Mesendoderm (in vitro differentiated cells): ENCODE measurements at regions not wholly inside any gene's neighbourhood (a gene's known extent, or its start where the extent isn't known, plus 50 kb on each side); places are given as distances from the start of the nearest gene placed in this dataset.

Experiments
- DNase-seq: peaks from one replicate; pipeline ENCODE4 v3.0.0; 2013
- H2AK5ac ChIP-seq: 2 replicates; pipeline ENCODE4 v1.6.1; 2013; ENCODE audit warnings: low read length, inconsistent platforms
- H2BK120ac ChIP-seq: 2 replicates; pipeline ENCODE4 v1.6.1; 2013; ENCODE audit warnings: low read depth, mild to moderate bottlenecking, low read length, moderate library complexity, mixed read lengths
- H2BK15ac ChIP-seq: replicated peaks from 2 replicates; pipeline ENCODE4 v1.6.1; 2013; ENCODE audit warnings: low read depth, mild to moderate bottlenecking, moderate library complexity
- H2BK5ac ChIP-seq: 2 replicates; pipeline ENCODE4 v1.6.1; 2013; ENCODE audit warnings: low read length, inconsistent platforms
- H3K18ac ChIP-seq: 2 replicates; pipeline ENCODE4 v1.6.1; 2013; ENCODE audit warnings: mild to moderate bottlenecking, low read length, mixed read lengths
- H3K23ac ChIP-seq: one replicate; pipeline ENCODE4 v1.6.1; 2013; ENCODE audit warnings: low read length
- H3K27ac ChIP-seq: 2 replicates; pipeline ENCODE4 v1.5.1; 2013; ENCODE audit warnings: low read depth, mild to moderate bottlenecking, inconsistent platforms, low read length, moderate library complexity
- H3K27me3 ChIP-seq: 2 replicates; pipeline ENCODE4 v1.6.1; 2013; ENCODE audit warnings: low read length, control low read depth, mild to moderate bottlenecking, inconsistent platforms; ENCODE audit not compliant: insufficient read depth, poor library complexity
- H3K36me3 ChIP-seq: 2 replicates; pipeline ENCODE4 v1.6.1; 2013; ENCODE audit warnings: low read length, inconsistent platforms; ENCODE audit not compliant: control insufficient read depth, insufficient read depth
- H3K4ac ChIP-seq: one replicate; pipeline ENCODE4 v1.6.1; 2013; ENCODE audit warnings: low read depth, mild to moderate bottlenecking, low read length, moderate library complexity
- H3K4me1 ChIP-seq: 2 replicates; pipeline ENCODE4 v1.6.1; 2013; ENCODE audit warnings: low read depth, low read length, inconsistent platforms; ENCODE audit not compliant: control insufficient read depth
- H3K4me2 ChIP-seq: 2 replicates; pipeline ENCODE4 v1.6.1; 2013; ENCODE audit warnings: low read length
- H3K4me3 ChIP-seq: 2 replicates; pipeline ENCODE4 v1.5.1; 2013; ENCODE audit warnings: mild to moderate bottlenecking, low read length
- H3K56ac ChIP-seq: one replicate; pipeline ENCODE4 v1.6.1; 2013; ENCODE audit warnings: low read length
- H3K79me1 ChIP-seq: 2 replicates; pipeline ENCODE4 v1.6.1; 2013; ENCODE audit warnings: low read length, inconsistent platforms
- H3K79me2 ChIP-seq: 2 replicates; pipeline ENCODE4 v1.6.1; 2013; ENCODE audit warnings: mild to moderate bottlenecking, low read length; ENCODE audit not compliant: control insufficient read depth, insufficient read depth
- H3K9ac ChIP-seq: 2 replicates; pipeline ENCODE4 v1.6.1; 2013; ENCODE audit warnings: low read length, inconsistent platforms
- H4K5ac ChIP-seq: one replicate; pipeline ENCODE4 v1.6.1; 2013; ENCODE audit warnings: low read length
- H4K8ac ChIP-seq: one replicate; pipeline ENCODE4 v1.6.1; 2013; ENCODE audit warnings: low read depth, mild to moderate bottlenecking, control low read depth, low read length, moderate library complexity
- WGBS: extraction: QIAGEN DNeasy Blood & Tissue Kit; methylation state at CpG from one replicate; pipeline ENCODE4 v1.1.7; 2013; ENCODE audit warnings: low lambda C conversion rate, missing lambda C conversion rate; ENCODE audit not compliant: insufficient coverage; ENCODE audit errors: extremely low coverage; 5-methylcytosine and 5-hydroxymethylcytosine counted together

- peak; percentile 3 for DNase-seq
- H3K36me3 ChIP-seq = no peaks in the 10 kb centered on the region
- H3K9ac ChIP-seq = no peak overlapping the region
- no peak overlapping the region for H3K23ac ChIP-seq
- H2AK5ac ChIP-seq = no peak overlapping the region
- no peak overlapping the region for H3K27ac ChIP-seq
- H2BK5ac ChIP-seq = no peak overlapping the region
- H3K4me1 ChIP-seq = no peaks in the 10 kb centered on the region
- H3K18ac ChIP-seq = no peak overlapping the region
- no peaks in the 10 kb centered on the region for H3K79me2 ChIP-seq
- H4K8ac ChIP-seq = no peak overlapping the region
- H3K4ac ChIP-seq = no peak overlapping the region
- WGBS = no CpG with 5 or more reads among the region's 4 CpGs
- no peaks in the 10 kb centered on the region for H3K79me1 ChIP-seq
- no peak overlapping the region for H2BK15ac ChIP-seq
- H2BK120ac ChIP-seq = no peak overlapping the region
- no peaks in the 10 kb centered on the region for H3K27me3 ChIP-seq
- H3K4me3 ChIP-seq = no peak overlapping the region
- H3K56ac ChIP-seq = no peak overlapping the region
- no peak overlapping the region for H4K5ac ChIP-seq
- no peak overlapping the region for H3K4me2 ChIP-seq
These were observed 426.2 kb downstream of the BMP2 start for GRCh38 chr20:7193681-7194080.

- Histone ChIP-seq H3K4me2 (no peak overlapping the region), H4K5ac (no peak overlapping the region), H3K4ac (no peak overlapping the region), H2BK5ac (no peak overlapping the region), H2BK120ac (no peak overlapping the region), H4K8ac (no peak overlapping the region), H3K4me3 (no peak overlapping the region), H3K9ac (no peak overlapping the region), H3K27me3 (no peaks in the 10 kb centered on the region), H3K56ac (no peak overlapping the region), H3K4me1 (no peaks in the 10 kb centered on the region), H3K18ac (no peak overlapping the region), H3K23ac (no peak overlapping the region), H2BK15ac (no peak overlapping the region), H3K79me2 (no peaks in the 10 kb centered on the region), H3K27ac (no peak overlapping the region), H3K36me3 (no peaks in the 10 kb centered on the region), H3K79me1 (no peaks in the 10 kb centered on the region), H2AK5ac (no peak overlapping the region)
- no CpG with 5 or more reads among the region's 5 CpGs for WGBS
- DNase-seq = peak; percentile 10
These were observed 428.2 kb downstream of the BMP2 start for GRCh38 chr20:7195704-7196103.

- no peaks in the 10 kb centered on the region for H3K36me3 ChIP-seq
- H4K8ac ChIP-seq = no peak overlapping the region
- H3K18ac ChIP-seq = no peak overlapping the region
- no peak overlapping the region for H3K23ac ChIP-seq
- H3K79me2 ChIP-seq = no peaks in the 10 kb centered on the region
- H2BK15ac ChIP-seq = no peak overlapping the region
- no peak overlapping the region for H2BK5ac ChIP-seq
- H4K5ac ChIP-seq = no peak overlapping the region
- DNase-seq = no peak
- no peak overlapping the region for H2AK5ac ChIP-seq
- H3K56ac ChIP-seq = no peak overlapping the region
- H3K4me3 ChIP-seq = no peak overlapping the region
- no peaks in the 10 kb centered on the region for H3K79me1 ChIP-seq
- WGBS = no CpG with 5 or more reads among the region's 1 CpG
- no peak overlapping the region for H3K27ac ChIP-seq
- no peak overlapping the region for H3K4ac ChIP-seq
- H3K4me1 ChIP-seq = no peaks in the 10 kb centered on the region
- no peaks in the 10 kb centered on the region for H3K27me3 ChIP-seq
- H2BK120ac ChIP-seq = no peak overlapping the region
- H3K4me2 ChIP-seq = no peak overlapping the region
- no peak overlapping the region for H3K9ac ChIP-seq
These were observed 429.0 kb downstream of the BMP2 start for GRCh38 chr20:7196481-7196880.

- Histone ChIP-seq H2BK15ac (no peak overlapping the region), H4K8ac (no peak overlapping the region), H3K4me1 (no peaks in the 10 kb centered on the region), H3K27me3 (no peaks in the 10 kb centered on the region), H3K18ac (no peak overlapping the region), H3K9ac (no peak overlapping the region), H3K4me3 (no peak overlapping the region), H3K23ac (no peak overlapping the region), H3K79me2 (no peaks in the 10 kb centered on the region), H3K56ac (no peak overlapping the region), H2AK5ac (no peak overlapping the region), H3K79me1 (no peaks in the 10 kb centered on the region), H2BK120ac (no peak overlapping the region), H3K27ac (no peak overlapping the region), H2BK5ac (no peak overlapping the region), H3K36me3 (no peaks in the 10 kb centered on the region), H3K4me2 (no peak overlapping the region), H3K4ac (no peak overlapping the region), H4K5ac (no peak overlapping the region)
- no CpG with 5 or more reads among the region's 2 CpGs for whole genome bisulfite sequencing
- no peak for DNase-seq
These were observed 432.4 kb downstream of the BMP2 start for GRCh38 chr20:7199861-7200260.

GRCh38 chr20:7207186-7207798, 439.8 kb downstream of the BMP2 start:
- no peak overlapping the region for H3K4ac ChIP-seq
- no peak overlapping the region for H3K4me3 ChIP-seq
- no peak overlapping the region for H3K56ac ChIP-seq
- WGBS = no CpG with 5 or more reads among the region's 6 CpGs
- no peak for DNase-seq
- no peak overlapping the region for H3K4me2 ChIP-seq
- H3K27me3 ChIP-seq = no peaks in the 10 kb centered on the region
- H3K79me2 ChIP-seq = no peaks in the 10 kb centered on the region
- no peak overlapping the region for H2BK5ac ChIP-seq
- H4K5ac ChIP-seq = no peak overlapping the region
- no peaks in the 10 kb centered on the region for H3K79me1 ChIP-seq
- no peak overlapping the region for H2BK120ac ChIP-seq
- H4K8ac ChIP-seq = no peak overlapping the region
- no peaks in the 10 kb centered on the region for H3K36me3 ChIP-seq
- H2AK5ac ChIP-seq = no peak overlapping the region
- H2BK15ac ChIP-seq = no peak overlapping the region
- H3K4me1 ChIP-seq = no peaks in the 10 kb centered on the region
- no peak overlapping the region for H3K9ac ChIP-seq
- H3K18ac ChIP-seq = no peak overlapping the region
- H3K27ac ChIP-seq = no peak overlapping the region
- no peak overlapping the region for H3K23ac ChIP-seq

GRCh38 chr20:7210910-7211309, 443.4 kb downstream of the BMP2 start:
- no peak overlapping the region for H2AK5ac ChIP-seq
- H4K8ac ChIP-seq = no peak overlapping the region
- H3K18ac ChIP-seq = no peak overlapping the region
- DNase-seq = no peak
- H3K56ac ChIP-seq = no peak overlapping the region
- WGBS = no CpG with 5 or more reads among the region's 4 CpGs
- H3K27ac ChIP-seq = no peak overlapping the region
- H3K23ac ChIP-seq = no peak overlapping the region
- H2BK5ac ChIP-seq = no peak overlapping the region
- no peaks in the 10 kb centered on the region for H3K79me1 ChIP-seq
- no peaks in the 10 kb centered on the region for H3K36me3 ChIP-seq
- no peak overlapping the region for H2BK15ac ChIP-seq
- no peak overlapping the region for H3K4me3 ChIP-seq
- H3K27me3 ChIP-seq = no peaks in the 10 kb centered on the region
- H3K9ac ChIP-seq = no peak overlapping the region
- H3K4ac ChIP-seq = no peak overlapping the region
- no peak overlapping the region for H4K5ac ChIP-seq
- no peak overlapping the region for H2BK120ac ChIP-seq
- no peaks in the 10 kb centered on the region for H3K4me1 ChIP-seq
- no peaks in the 10 kb centered on the region for H3K79me2 ChIP-seq
- H3K4me2 ChIP-seq = no peak overlapping the region
